Fibroblast of skin of back (primary cell): ENCODE measurements at regions not wholly inside any gene's neighbourhood (a gene's known extent, or its start where the extent isn't known, plus 50 kb on each side); places are given as distances from the start of the nearest gene placed in this dataset.

Source experiments
- DNase-seq: peaks from one replicate; pipeline ENCODE4 v3.0.0-alpha.2; 2013

GRCh38 chr3:104810896-104811295 is 555.8 kb upstream of the ALCAM start:
- no peak for DNase-seq

DNA sequence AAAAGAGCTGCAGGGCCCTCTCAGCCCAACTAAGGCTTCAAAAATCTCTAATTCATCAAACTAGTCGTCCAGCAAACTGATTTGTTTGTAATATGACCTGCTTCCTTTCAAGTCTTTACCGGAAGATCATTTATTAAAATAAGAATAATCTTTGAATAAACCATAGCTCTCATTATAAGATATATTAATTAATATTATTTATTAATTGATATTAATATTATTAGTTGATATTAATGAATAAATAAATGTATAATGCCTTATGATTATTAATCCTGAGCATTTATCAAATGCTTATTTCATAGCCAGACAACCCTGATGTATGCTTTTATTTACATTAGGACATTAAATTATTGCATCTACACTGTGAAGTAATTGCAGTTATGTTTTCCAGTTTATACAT is 550.7 kb upstream of the ALCAM start:
- DNase-seq = no peak

DNA sequence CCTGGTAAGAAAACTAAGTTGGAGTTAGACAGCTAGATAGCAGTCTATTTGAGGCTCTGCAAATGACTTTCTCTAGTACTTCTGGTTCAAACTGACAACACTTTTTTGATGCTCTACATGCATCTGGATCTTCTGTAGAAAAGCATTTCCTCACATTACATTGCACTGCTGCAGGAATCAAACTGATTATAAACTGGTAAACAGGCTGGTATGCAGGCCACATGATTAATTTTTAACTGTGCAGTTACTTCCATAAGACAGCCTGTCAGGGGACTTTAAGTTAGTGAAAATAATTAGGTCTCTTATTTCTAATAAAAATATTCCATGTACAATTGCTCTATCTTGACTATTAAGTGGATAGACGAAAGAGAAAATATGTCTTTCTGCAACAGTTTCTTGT is 550.0 kb upstream of the ALCAM start:
- DNase-seq = no peak

- no peak for DNase-seq
Observed at GRCh38 chr3:104819333-104819732, 547.4 kb upstream of the ALCAM start.

DNA sequence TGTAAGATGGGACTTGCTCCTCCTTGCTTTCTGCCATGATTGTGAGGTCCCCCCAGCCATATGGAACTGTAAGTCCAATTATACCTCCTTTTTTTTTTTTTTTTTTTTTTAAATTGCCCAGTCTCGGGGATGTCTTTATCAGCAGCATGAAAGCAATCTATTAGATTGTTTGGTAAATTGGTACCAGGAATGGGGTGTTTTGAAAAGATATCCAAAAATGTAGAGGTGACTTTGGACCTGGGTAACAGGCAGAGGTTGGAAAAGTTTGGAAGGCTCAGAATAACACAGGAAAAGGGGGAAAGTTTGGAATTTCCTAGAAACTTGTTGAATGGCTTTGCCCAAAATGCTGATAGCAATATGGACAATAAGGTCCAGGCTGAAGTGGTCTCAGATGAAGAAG is 545.8 kb upstream of the ALCAM start:
- DNase-seq = no peak

- DNase-seq = peak; percentile 13
Observed at GRCh38 chr3:104825116-104825515, 541.6 kb upstream of the ALCAM start.

- peak; percentile 32 for DNase-seq
Observed at GRCh38 chr3:104831071-104831470, 535.6 kb upstream of the ALCAM start.

DNA sequence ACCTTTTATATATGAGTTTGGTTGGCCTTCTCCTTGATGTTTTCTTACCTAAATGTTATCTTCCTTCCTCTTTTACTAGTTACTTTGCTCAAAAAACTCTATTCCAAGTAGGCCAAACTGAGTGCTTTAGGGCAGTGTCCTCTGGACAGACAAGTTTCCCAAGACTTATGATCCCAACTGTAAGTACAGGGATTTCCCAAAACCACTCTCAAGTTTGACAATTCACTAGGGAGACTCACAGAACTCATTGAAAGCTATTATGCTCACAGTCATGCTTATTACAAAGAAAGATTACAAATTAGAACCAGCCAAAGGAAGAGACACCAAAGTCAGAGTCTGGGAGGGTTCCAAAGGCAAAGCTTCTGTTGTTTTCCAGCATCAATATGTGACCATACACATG is 534.2 kb upstream of the ALCAM start:
- no peak for DNase-seq

GRCh38 chr3:104835376-104835775 is 531.3 kb upstream of the ALCAM start:
- no peak for DNase-seq

DNA sequence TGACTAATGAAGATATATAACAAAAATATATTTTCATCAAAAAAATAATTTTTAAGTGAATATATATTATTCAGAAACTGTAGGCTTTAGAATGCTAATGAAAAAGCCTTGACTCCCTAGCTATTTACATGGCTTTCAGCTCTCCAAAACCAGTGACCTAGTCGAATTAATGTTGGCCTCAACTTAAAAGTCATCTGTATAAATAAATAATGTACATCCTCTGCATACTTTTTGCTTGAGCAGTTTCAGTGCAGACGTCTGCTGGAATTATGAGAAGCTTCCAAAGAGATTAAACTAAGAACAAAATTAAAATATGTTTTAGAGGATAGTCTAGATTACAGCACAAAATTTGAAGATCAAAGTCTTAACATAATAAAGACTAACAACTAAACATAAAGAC is 520.4 kb upstream of the ALCAM start:
- peak; percentile 86 for DNase-seq

DNA sequence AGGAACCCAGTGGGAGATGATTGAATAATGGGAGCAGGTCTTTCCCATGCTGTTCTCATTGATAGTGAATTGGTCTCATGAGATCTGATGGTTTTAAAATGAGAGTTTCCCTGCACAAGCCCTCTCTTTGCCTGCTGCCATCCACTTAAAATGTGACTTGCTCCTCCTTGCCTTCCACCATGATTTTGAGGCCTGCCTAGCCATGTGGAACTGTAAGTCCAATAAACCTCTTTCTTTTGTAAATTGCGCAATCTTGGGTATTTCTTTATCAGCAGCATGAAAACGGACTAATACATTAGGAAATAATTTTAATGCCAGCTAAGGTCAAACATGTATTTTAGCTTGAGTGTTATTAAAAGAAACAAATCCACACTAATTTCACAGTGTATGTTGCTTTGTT is 517.6 kb upstream of the ALCAM start:
- no peak for DNase-seq

DNA sequence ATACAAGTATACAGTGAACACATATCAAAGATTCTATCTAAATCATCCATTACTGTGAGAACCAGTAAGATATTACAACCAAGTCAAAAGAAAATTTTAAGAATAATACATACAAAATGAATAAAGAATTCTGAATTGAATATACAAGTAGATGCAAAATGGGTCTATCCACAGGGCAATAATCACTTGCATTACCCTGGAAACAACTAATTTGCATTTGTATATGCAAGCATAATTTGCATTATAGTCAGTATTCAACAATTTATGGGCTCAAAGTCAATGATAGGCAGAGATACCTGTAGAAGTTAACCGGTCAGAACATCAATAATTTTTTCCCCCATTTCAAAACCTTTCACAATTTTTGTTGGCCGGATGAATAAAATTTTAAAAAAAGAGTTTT is 512.2 kb upstream of the ALCAM start:
- DNase-seq = no peak

DNA sequence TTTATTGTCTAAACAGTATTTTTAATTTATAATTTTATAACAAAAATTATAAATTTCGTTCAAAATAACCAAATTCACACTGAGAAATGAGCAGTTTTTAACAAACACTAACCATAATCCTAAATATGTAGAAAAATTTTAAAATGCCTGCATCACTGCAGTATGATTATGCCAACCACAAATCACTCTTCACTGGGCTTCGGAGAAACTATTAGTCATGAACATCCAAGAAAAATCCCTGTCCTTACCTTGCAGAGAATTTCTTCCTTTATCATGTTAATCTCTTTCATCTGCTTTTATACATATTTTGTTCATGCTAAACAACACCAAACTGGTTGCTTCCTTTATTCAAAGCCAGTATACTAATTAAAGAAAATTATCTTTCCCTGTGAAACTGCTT is 511.0 kb upstream of the ALCAM start:
- DNase-seq = peak; percentile 26

- DNase-seq = peak; percentile 8
Observed at GRCh38 chr3:104856741-104857140, 510.0 kb upstream of the ALCAM start.

GRCh38 chr3:104868291-104868690 is 498.4 kb upstream of the ALCAM start:
- no peak for DNase-seq

DNA sequence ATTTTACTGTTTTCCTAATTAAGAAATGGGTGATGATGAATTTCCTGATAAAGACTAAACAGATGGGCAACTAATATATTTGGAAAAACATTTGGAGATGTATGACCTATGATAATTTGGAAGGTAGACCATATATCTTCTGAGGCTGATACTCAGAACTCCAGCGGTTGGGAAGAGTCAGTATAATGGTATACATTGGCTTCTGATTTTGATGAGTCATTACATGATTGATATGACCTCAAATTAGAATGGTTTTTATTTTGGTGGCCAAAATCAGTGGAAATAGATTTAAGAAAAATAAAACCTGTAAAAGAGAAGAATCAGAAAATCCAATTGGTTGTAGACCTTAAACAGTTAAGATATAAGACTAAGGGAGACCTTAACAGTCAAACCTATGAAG is 496.4 kb upstream of the ALCAM start:
- no peak for DNase-seq

GRCh38 chr3:104873331-104873730 is 493.4 kb upstream of the ALCAM start:
- DNase-seq = peak; percentile 98

- peak; percentile 54 for DNase-seq
Observed at GRCh38 chr3:104878395-104878794, 488.3 kb upstream of the ALCAM start.

GRCh38 chr3:104879919-104880318 is 486.8 kb upstream of the ALCAM start:
- DNase-seq = peak; percentile 56

DNA sequence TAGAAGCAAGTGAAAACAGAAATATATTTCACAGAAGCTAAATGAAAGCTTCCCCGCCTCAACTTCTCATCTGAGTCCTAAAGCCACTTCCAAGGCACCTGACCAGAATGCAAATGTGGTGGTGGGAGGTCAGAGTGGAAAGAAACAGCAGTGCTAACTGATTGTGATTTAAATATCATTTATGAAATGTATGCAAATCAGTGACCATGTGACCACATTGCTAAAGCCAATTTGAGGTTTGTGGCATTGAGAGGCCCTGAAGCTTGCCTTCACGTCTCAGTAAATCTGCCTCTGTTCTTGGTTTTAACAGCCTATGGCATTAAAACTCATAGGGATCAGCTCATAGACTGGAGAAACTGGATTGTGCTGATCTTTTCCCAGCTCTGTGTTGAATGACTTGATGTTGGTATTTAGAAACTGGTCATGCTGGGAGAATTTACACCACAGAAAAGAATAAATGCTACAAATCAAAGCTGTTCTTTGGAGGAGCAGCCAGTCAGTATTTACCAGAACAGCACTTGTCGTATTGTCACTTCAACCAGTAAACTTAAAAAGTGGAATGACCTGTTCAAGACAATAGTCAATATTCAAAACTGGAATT is 481.4 kb upstream of the ALCAM start:
- peak; percentile 70 for DNase-seq

DNA sequence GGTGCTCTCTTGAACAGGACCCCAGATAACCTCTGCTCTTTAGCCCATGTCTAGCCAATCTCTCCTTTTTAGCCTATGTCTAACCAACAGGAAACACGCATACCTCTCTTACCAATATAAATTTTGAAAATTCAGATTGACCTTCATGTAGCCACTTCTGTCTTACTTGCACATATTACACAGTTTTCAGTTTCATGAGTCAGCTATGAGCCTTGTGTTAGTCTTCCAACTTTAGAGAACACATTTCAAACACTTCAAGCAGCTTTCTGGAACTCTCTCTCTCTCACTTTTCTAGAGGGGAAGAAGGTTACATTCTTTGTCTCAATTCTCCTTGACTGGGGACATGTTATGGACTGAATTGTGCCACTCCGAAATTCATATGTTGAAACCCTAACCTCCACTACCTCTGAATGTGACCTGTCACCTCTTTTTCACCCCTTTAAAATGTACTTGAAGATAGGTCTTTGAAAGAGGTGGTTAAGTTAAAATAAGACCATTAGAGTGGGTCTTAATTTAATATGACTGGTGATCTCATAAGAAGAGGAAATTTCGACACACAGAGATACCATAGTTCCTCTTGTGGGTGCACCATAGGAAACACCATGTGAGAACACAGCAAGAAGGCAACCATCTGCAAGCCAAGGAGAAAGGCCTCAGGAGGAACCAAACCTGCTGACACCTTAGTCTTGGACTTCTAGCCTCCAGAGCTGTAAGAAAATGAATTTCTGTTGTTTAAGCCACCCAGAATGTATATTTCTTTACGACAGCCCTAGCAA is 480.3 kb upstream of the ALCAM start:
- peak; percentile 49 for DNase-seq

- DNase-seq = peak; percentile 63
Observed at GRCh38 chr3:104887069-104887468, 479.6 kb upstream of the ALCAM start.

DNA sequence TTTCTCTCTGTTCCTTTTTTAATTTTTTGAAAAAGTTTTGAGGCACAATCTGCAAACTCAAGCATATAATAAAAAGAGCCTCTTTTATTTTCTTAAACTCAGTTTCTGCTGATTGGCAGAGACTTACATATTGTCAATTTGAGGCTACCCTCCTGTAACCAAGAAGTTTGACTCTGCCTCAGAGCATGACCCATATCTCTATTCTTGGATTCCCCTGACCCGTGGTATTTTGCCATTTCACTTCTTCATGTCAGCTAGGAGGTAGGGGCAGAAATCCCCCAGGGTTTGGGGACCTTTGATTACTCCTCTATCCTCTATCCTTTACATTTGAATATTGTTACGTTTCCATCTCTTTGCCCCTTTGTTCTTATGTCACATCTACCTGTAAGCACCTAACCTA is 479.1 kb upstream of the ALCAM start:
- no peak for DNase-seq

DNA sequence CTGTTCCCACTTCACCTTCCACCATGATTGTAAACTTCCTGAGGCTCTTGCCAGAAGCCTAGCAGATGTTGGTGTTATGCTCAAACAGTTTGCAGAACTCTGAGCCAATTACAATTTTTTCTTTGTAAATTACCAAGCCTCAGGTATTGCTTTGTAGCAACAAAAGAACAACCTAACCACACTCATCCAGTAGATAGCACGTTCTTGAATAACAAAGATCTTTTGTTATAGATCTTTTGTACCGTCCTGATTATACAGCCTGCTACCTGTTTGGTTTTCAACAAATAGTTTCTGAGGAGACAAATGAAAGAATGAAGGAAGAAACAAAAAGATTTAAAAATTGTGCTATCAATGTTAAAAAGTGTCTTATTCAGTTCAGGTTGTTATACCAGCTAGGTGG is 474.7 kb upstream of the ALCAM start:
- no peak for DNase-seq

GRCh38 chr3:104896624-104897023 is 470.1 kb upstream of the ALCAM start:
- no peak for DNase-seq
